ENCODE measurements at regions not wholly inside any gene's neighbourhood (a gene's known extent, or its start where the extent isn't known, plus 50 kb on each side); places are given as distances from the start of the nearest gene placed in this dataset.

DNA sequence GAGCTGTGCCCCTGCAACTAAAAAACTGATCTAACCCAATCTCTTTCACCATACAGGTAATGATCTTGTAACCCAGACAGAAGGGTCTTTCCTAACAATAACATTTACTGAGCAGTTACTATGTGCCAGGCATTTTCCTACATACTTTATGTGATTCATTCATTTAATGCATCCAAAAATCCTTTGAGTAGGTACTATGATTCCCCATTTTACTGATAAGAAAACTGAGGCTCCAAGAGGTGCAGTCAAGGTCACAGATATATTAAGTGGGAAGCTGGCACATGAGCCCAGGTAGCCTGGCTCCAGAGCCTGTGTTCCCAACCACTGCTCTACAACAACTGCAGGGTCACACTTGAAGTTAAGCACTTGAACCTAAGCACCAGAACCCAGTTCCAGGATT is 87.6 kb downstream of the NCR2 start:
- Mint-ChIP-seq H3K27ac (no peak overlapping the region), H3K4me1 (no peaks in the 10 kb centered on the region), H3K36me3 (no peaks in the 10 kb centered on the region), H3K4me3 (no peak overlapping the region), H3K9me3 (no peaks in the 10 kb centered on the region), H3K27me3 (peaks cover 13 to 32% (median 22%) of the 10 kb centered on the region in 3 donors)
- no peak for DNase-seq
- ATAC-seq (ENCODE audit: low read depth in 2 of 2), result no peak

DNA sequence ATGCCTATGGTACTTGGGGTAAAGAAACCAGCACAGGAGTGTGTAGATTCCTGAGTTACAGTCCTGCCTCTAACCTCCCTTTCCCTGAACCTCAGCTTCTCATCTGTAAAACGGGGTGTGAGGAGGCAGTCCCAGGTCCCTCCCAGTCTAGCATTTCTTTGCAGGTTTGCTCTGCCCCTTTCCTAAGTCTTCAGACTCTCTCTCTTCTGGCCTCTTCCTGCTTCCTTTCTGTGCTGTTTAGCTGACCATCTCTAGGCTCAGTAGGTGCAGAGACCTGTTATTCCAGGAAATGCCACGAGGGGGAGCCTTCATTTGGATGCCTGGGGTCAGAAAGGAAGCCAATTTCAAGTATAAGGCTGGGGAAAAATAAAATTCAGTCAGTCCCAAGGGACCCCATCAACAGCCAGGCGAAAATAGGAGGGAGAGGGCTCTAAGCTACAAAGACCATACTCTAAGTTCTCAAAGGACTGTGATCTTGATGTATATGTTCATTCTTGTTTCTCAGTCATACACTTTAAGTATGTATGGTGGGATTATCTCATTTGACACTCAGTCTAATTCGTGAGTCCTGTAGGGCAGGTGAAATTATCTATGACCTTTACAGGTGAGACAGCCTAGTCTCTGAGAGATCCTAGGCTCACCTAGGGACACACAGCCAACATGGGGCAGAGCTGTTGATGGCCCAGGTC is 89.1 kb downstream of the NCR2 start:
- H3K4me1 Mint-ChIP-seq, result peaks cover 9 to 10% (median 10%) of the 10 kb centered on the region in 3 donors
- no peak overlapping the region for H3K4me3 Mint-ChIP-seq
- DNase-seq, result peak; percentile 68
- H3K9me3 Mint-ChIP-seq, result no peaks in the 10 kb centered on the region
- H3K27me3 Mint-ChIP-seq, result peaks cover 4 to 18% (median 8%) of the 10 kb centered on the region in 3 donors
- no peaks in the 10 kb centered on the region for H3K36me3 Mint-ChIP-seq
- H3K27ac Mint-ChIP-seq, result no peak overlapping the region
- ATAC-seq (ENCODE audit: low read depth in 2 of 2), result peak; percentile 16 to 26

DNA sequence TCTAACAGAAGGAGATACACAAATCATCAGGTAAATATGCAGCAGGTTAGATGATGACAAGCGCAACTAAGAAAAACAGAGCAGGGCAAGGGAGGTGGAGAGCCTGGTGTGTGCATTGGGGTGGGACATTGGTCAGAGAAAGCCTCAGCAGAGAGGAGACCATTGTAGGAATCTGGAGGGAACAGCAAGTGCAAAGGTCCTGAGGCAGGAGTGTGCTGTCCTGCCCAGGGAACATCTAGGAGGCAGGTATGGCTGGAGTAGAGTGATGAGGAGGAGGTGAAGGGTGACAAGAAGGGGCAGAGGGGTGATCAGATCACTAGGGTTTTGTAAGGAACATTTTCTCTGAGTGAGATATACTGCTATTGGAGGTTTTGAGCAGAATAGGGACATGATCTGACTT is 90.1 kb downstream of the NCR2 start:
- H3K4me1 Mint-ChIP-seq, result peaks cover 14 to 19% (median 16%) of the 10 kb centered on the region in 3 donors

DNA sequence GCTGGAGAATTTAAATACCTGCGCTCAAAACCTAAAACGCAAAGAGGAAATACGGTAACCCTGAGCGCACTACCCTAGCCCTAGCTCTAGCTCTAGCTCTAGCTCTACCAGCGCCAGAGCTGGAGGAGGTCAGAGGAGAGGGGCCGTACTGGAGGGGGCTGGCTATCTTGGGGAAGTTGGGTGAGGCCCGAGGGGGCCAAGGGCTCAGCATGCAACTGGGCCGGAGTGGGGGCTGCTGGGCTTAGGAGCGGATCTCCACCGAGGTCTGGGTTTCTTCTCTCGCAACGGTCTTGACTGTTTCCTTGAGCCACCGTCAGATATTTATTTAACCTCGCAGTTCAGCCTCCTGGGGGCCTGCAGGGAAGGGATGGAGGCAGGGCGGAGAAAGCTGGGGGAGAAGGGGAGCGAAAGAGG is 91.0 kb downstream of the NCR2 start:
- Mint-ChIP-seq H3K27me3 (peaks cover 0 to 11% (median 0%) of the 10 kb centered on the region in 3 donors), H3K9me3 (no peaks in the 10 kb centered on the region), H3K36me3 (no peaks in the 10 kb centered on the region), H3K27ac (peak overlapping the region in 1 of 6 donors; percentile 84), H3K4me3 (no peak overlapping the region), H3K4me1 (peaks cover 14 to 19% (median 16%) of the 10 kb centered on the region in 3 donors)
- DNase-seq (peak; percentile 45), ATAC-seq (ENCODE audit: low read depth in 2 of 2) (peak; percentile 53 to 54)

More for the DNA sequence above, 90.1 kb downstream of the NCR2 start:
- Mint-ChIP-seq H3K9me3 (no peaks in the 10 kb centered on the region), H3K36me3 (no peaks in the 10 kb centered on the region), H3K4me3 (no peak overlapping the region), H3K27ac (no peak overlapping the region), H3K27me3 (peaks cover 0 to 11% (median under 1%) of the 10 kb centered on the region in 3 donors)
- no peak for DNase-seq
- ATAC-seq (ENCODE audit: low read depth in 2 of 2), result no peak

DNA sequence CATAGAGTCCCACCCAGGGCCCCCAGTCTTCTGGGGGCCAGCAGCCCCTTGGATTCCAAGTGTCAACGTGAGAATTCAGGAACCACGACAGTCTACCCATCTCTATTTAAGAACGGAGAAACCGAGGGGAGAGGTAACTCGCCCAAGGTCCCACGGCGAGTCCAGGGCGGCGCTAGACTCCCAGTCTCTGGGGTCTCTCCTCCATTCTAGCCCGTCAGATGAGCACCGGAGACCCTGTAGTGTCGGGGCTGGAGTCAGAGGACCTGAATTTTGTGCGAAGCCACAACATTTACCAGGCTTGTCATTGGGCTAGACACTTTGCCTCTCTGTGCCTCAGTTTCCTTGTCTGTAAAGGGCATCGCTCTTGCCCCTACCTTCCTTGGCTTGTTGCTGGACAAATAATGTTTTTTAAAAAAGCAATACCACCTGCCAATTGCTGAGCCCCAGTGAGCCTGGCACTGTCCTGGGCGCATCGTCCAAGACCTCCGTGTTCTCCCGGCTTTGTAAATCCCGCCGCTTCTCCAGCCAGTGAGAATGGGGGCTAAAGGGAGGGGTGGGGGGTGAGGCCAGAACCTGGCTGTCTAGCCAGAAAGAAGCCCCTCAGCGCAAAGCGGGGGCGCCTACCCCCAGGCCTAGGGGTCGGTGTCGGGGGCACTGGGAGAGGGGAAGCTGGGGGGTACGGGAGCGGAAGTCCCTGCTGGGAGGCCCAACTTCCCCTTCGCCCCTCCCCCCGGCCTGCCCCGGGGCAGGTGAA is 91.7 kb downstream of the NCR2 start:
- DNase-seq (no peak), ATAC-seq (ENCODE audit: low read depth in 2 of 2) (peak; percentile 6 to 11)
- no peak overlapping the region for H3K4me3 Mint-ChIP-seq
- no peaks in the 10 kb centered on the region for H3K36me3 Mint-ChIP-seq
- H3K27me3 Mint-ChIP-seq, result peaks cover 0 to 5% (median 1%) of the 10 kb centered on the region in 3 donors
- H3K9me3 Mint-ChIP-seq, result no peaks in the 10 kb centered on the region
- peak overlapping the region in 3 of 6 donors; percentile 73 to 84 (median 83) for H3K27ac Mint-ChIP-seq
- peaks cover 14 to 19% (median 16%) of the 10 kb centered on the region in 3 donors for H3K4me1 Mint-ChIP-seq

DNA sequence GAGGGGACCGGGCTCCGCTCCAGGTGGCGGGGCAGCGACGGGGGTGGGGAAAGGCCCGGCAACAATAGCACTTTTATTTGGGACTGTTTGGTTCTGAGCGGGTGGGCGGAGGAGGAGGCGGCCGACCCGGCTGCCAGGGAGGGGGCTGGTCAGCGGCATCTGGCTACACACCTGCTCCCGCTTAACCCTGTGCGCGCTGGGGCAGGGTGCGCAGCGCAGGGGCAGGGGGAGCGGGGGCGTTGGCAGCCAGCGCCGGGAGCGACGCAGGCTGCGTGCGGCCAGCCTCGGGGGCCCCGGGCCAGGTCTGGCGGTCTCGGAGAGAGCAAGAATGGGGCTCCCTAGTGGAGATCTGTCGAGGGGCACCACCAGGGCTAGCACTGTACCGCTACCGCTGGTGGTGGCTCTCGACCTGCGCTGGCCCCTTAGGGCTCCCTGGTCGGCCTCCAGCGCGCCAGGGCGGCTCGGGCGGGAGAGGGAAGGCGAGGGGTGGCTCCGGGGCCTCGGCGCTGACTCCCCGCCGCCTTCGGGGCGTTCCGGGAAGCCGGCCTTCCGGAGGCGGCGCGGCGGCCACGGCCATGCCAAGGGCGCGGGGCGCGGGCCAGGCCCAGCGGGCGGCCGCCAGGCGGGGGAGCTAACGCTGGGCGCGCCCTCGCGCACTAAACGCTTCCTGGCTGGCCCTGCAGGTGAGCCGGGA is 92.4 kb downstream of the NCR2 start:
- Mint-ChIP-seq H3K4me1 (peaks cover 16 to 19% (median 17%) of the 10 kb centered on the region in 3 donors), H3K9me3 (no peaks in the 10 kb centered on the region), H3K27me3 (peaks cover 0 to 3% (median under 1%) of the 10 kb centered on the region in 3 donors), H3K36me3 (no peaks in the 10 kb centered on the region), H3K4me3 (peak overlapping the region in 4 of 8 donors; percentile 75 to 91 (median 88)), H3K27ac (peak overlapping the region in 1 of 6 donors; percentile 64)
- ATAC-seq (ENCODE audit: low read depth in 2 of 2), result peak; percentile 59 to 63
- peak; percentile 59 for DNase-seq

DNA sequence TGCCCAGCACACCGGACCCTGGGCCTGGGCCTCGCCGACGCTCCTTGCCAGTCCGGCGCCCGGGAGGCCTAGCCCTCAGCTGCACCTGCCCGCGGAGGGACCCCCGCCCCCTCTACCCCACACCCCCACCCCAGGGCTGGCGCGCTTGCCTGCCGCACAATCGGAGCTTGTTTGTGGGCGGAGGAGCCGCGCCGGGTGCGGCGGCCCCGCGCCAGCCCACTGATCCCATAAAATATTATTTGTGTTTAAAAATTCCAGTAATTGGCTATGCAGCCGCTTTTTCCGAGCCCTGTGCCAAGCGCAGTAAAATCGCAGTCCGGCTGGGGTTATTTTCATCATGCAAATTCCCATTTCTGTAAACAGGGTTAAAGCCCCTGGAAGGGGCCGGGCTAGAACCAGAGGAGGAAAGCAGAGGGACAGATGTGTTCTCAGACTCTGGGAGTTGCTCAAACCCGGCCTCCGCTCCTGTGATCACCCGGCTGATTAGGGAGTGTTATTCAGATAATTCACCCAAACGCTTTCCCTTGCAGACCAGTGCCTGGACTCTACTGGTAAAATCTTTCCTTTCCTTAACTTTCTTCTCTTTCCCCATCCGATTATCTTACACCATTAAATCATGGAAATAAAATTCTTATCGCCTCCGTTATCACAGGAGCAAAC is 93.1 kb downstream of the NCR2 start:
- Mint-ChIP-seq H3K4me3 (peak overlapping the region in 7 of 8 donors; percentile 74 to 91 (median 85)), H3K9me3 (no peaks in the 10 kb centered on the region), H3K27me3 (peaks cover 0 to 3% (median 2%) of the 10 kb centered on the region in 3 donors), H3K27ac (peak overlapping the region in 5 of 6 donors; percentile 7 to 92 (median 70)), H3K36me3 (no peaks in the 10 kb centered on the region), H3K4me1 (peaks cover 16 to 19% (median 18%) of the 10 kb centered on the region in 3 donors)
- DNase-seq, result no peak
- ATAC-seq (ENCODE audit: low read depth in 2 of 2), result no peak

DNA sequence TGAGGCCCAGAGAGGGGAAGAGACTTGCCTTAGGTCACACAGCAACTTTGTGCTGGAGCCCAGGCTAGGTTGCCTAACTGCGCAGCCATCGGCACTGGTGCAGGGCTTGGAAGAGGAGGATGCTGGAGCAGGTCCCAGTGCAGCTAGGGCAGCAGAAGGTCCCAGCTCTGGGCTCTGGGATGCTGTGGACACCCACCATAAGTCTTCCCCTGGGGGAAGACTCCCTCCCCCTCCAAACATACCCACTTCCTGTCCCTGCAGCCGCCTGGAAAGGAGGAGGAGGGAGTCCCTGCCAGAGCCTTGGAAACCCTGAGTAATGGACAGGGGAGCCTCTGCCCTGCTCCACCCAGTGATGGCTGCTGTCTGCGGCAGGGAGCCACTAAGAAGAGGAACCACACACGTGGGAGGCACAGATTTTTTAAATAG is 93.6 kb downstream of the NCR2 start:
- Mint-ChIP-seq H3K36me3 (no peaks in the 10 kb centered on the region), H3K27me3 (peaks cover 0 to 6% (median 3%) of the 10 kb centered on the region in 3 donors), H3K4me1 (peaks cover 16 to 19% (median 18%) of the 10 kb centered on the region in 3 donors), H3K27ac (peak overlapping the region in 2 of 6 donors; percentile 7 to 70), H3K9me3 (no peaks in the 10 kb centered on the region), H3K4me3 (peak overlapping the region in 7 of 8 donors; percentile 74 to 91 (median 85))
- ATAC-seq (ENCODE audit: low read depth in 2 of 2), result no peak
- DNase-seq, result no peak

DNA sequence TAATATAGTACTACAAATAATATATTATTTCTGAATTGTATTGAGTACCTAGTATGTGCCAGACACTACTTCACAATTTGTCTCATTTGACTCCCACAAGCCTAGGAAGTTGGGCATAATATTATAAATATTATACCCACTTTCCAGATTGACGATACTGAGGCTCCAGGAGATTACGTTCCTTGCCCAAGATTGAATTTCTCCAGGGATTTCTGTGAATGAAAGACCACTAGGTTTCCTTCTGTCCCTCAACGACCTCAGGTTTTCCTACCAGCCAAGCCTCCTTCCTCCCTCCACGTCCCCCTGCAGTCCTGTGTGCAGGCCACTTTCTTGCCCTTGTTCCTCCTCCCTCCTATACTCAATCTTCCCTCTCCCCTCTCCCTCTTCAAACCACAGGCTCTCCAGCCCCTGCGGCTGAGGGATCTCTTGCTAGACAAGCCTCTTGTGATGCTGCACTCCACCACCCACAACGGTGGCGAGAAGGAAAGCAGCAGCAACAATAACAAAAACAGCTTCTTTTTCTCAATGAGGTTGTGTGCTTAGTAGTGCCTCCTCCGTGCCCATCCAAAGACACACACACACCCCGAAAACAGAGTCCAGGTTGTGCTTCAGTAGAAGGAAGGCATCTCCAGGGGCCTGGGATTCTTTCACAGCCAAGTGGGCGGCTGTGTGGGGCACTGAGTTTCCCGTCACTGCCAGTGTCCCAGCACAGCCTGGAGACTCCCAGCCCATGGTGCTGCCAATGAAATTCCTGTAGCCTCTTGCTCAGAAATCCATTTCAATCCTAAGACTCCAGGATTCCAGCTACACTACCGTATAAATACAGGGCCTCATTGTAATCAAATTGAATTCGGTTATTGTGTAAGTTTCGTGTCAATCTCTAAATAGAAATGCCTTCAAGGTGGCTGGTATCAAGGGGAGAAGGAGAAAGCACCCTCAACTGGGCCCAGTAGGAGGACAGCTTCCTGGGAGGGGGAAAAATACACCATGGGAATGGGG is 94.4 kb downstream of the NCR2 start:
- Mint-ChIP-seq H3K27ac (peak overlapping the region in 3 of 6 donors; percentile 7 to 76 (median 48)), H3K4me1 (peaks cover 16 to 19% (median 18%) of the 10 kb centered on the region in 3 donors), H3K4me3 (peak overlapping the region; percentile 16 to 76 (median 66)), H3K36me3 (no peaks in the 10 kb centered on the region), H3K27me3 (peaks cover 0 to 6% (median 3%) of the 10 kb centered on the region in 3 donors), H3K9me3 (no peaks in the 10 kb centered on the region)
- DNase-seq, result no peak
- ATAC-seq (ENCODE audit: low read depth in 2 of 2), result no peak

DNA sequence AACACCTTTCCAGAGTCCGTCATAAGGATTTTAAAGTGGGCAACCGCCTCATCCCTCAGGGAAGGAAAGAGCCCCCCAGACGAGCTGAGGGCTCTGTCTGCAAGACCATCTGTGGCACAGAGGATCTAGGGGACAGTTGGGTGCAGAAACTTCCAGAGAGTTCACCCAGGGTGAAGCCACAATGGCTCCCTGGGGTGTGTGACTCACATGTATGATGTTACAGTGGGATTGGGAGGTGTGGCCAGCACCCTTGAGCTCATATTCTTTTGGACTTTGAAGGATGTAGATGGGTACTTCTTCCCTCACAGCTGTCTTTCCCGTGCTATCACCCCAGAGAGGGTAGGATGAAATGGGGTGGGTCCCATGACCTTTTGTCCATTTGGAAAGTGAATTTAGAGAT is 95.5 kb downstream of the NCR2 start:
- Mint-ChIP-seq H3K4me1 (peaks cover 16 to 19% (median 18%) of the 10 kb centered on the region in 3 donors), H3K4me3 (peak overlapping the region in 1 of 8 donors; percentile 61), H3K27me3 (peaks cover 0 to 6% (median 3%) of the 10 kb centered on the region in 3 donors), H3K9me3 (no peaks in the 10 kb centered on the region), H3K27ac (peak overlapping the region in 1 of 6 donors; percentile 78), H3K36me3 (no peaks in the 10 kb centered on the region)
- ATAC-seq (ENCODE audit: low read depth in 2 of 2), result no peak
- DNase-seq, result no peak

DNA sequence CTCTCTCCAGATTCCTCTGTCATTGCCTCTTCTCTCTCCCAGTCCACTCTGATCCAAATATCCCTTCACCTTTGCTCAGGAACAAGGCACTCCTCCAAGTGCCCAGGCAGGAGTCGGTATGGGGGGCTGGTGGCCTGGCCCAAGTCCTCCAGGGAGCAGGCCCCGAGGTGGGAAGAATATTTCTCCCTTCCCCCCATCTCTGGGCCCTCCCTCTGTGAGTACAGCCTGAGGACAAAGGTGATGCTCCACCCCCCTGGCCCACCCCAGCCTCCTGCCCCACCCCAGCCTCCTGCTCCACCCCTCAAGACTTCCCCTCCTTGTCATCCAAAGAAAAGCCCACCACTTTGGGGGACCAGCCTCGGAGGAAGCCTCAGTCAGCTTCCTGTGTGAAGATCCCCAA is 96.9 kb downstream of the NCR2 start:
- ATAC-seq (ENCODE audit: low read depth in 2 of 2) (no peak), DNase-seq (no peak)
- Mint-ChIP-seq H3K27me3 (peaks cover 0 to 6% (median 3%) of the 10 kb centered on the region in 3 donors), H3K27ac (peak overlapping the region in 1 of 6 donors; percentile 78), H3K4me1 (peaks cover 16 to 21% (median 18%) of the 10 kb centered on the region in 3 donors), H3K36me3 (no peaks in the 10 kb centered on the region), H3K4me3 (peak overlapping the region in 2 of 8 donors; percentile 41 to 71), H3K9me3 (peaks cover 0 to 3% (median 0%) of the 10 kb centered on the region in 7 donors)

Measured in naive B cell (primary cell).